ENCODE measurements at regions not wholly inside any gene's neighbourhood (a gene's known extent, or its start where the extent isn't known, plus 50 kb on each side); places are given as distances from the start of the nearest gene placed in this dataset.
"Not testable (repeated sequence)": the region's sequence is repeated elsewhere in the genome, so short reads cannot be mapped to it uniquely, and the experiment has no call there.

DNA sequence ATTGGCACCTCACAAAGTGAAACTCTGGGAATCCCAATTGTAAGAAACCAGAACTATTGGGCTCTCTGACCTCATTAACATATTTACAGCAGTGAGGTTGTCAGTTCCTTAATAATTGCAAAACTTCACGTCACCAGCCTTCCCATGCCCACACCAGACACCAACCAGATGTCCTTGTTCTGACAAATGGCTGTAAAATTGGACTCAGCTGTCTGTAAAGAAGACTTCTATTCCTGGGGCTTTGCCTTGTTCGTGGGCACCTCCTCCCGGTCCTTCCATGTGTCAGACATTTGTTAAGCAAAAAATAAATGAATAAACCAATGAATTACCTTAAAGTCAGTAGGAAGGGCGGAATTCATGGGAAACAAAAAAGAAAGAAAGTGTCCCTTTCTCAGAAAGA is 284.3 kb upstream of the CDH11 start:
- no peak for DNase-seq (ENCODE audit: low read depth)
- H3K4me3 ChIP-seq (ENCODE audit: low read depth, low read length), result no peak overlapping the region

- peak; percentile 37 for DNase-seq (ENCODE audit: low read depth)
- no peak overlapping the region for H3K4me3 ChIP-seq (ENCODE audit: low read depth, low read length)
These were observed 272.4 kb upstream of the CDH11 start for GRCh38 chr16:65394281-65394680.

DNA sequence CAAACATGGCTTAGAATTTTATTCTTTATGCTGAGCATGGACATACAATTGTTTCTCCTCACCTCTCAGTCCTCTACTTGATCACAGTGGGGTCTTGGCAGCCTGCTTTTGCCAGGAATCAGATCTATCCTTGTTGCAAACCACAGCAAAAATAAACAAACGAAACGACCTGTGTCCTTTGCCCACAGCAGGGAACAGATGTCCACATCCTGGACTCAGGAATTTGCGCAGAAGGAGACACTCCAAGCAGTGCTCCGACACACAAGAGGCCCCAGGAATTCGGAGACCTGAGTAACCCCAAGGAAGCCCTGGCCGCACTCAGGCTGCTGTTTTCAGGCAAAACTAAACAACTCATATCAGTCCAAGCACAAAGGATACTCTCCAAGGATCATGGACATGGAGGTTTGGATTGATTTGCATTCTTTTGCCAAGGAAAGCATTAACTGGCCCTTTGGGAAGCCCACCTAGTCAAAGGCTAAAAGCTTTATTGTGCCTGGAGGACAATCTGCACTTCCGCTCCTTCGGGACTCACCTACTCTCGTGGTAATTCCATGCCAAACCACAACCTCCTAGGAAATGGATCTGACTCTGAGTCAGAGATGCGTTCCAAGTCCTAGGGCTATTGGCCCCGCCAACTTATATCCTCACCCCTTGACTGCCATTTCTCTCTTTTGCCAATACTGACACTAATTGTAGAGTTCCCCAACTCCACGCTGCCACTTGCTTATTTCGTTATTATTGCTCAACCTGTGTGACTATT is 271.1 kb upstream of the CDH11 start:
- DNase-seq (ENCODE audit: low read depth), result no peak
- H3K4me3 ChIP-seq (ENCODE audit: low read depth, low read length), result no peak overlapping the region

DNA sequence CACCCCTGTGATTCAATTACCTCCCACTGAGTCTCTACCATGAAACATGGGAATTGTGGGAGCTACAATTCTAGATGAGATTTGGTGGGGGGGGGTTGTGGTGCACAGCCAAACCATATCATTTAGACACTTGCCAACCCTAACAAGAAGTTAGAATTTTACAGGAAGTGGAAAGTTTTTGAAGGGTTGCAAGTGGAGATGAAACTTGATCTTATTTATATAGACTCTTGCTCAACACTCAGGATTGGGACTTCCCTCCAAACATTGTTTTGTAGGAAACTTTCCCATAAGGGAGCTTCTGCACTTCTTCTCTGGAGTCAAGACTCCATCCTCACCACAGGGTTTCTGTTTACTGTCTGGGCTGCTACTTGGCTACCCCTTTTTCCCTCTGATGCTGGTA is 266.7 kb upstream of the CDH11 start:
- no peak overlapping the region for H3K4me3 ChIP-seq (ENCODE audit: low read depth, low read length)
- peak; percentile 66 for DNase-seq (ENCODE audit: low read depth)

DNA sequence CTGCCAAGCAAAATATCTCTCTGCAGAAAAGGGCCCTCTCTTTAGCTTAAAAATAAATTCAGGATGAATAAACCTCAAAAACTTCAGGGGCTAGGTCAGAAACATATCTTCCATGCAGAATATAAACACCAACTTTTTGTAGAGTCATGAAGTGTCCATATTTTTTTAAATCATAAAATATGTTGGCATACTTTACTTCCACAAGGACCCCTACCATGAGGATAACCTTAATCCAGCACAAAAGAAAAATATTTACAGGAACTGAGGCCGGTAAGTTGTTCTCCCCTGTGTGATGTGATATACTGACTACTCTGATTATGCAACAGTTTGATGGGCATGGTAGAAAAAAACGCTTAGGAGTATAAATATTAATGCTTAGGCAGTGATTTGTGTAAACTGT is 264.8 kb upstream of the CDH11 start:
- DNase-seq (ENCODE audit: low read depth), result no peak

DNA sequence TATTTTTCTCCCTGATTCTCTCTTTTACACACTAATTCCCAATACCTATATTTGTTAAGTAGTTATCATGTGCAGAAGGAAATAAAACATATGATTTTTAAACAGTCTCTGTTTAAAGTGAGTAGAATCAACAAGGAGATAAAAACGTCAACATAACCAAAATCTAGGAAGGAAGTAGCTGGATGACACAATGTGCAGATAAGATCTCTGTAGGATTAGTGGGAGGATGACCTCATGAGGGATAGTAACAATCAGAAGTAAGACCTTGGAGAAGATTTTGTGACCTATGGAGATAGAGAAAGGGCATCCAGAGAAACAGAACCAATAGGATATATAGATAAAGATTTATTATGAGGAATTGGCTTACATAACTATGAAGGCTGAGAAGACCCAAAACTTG is 262.6 kb upstream of the CDH11 start:
- DNase-seq (ENCODE audit: low read depth), result no peak
- H3K4me3 ChIP-seq (ENCODE audit: low read depth, low read length), result no peak overlapping the region

More for the DNA sequence above, 264.8 kb upstream of the CDH11 start:
- H3K4me3 ChIP-seq (ENCODE audit: low read depth, low read length), result no peak overlapping the region

DNA sequence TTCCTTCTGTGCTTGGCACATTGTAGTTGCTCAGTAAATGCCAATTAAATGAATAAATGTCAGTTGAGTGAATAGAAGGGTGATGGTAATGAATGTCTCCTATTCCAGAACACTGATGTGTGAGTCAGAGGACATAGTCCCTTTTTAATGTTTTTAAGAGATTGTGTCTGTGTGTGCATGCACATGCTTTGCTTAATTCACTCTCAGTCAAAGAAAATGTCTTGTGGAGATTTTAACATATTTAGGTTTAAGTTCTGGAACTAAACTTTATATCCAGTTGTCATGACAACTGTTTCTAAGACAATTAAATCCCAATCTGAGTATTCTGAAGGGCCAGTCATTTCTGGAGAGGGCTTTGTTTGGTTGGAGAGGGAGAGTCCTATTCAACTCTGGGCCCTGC is 255.3 kb upstream of the CDH11 start:
- no peak overlapping the region for H3K4me3 ChIP-seq (ENCODE audit: low read depth, low read length)
- DNase-seq (ENCODE audit: low read depth), result no peak

- no peak for DNase-seq (ENCODE audit: low read depth)
- no peak overlapping the region for H3K4me3 ChIP-seq (ENCODE audit: low read depth, low read length)
These were observed 254.7 kb upstream of the CDH11 start for GRCh38 chr16:65376601-65377000.

DNA sequence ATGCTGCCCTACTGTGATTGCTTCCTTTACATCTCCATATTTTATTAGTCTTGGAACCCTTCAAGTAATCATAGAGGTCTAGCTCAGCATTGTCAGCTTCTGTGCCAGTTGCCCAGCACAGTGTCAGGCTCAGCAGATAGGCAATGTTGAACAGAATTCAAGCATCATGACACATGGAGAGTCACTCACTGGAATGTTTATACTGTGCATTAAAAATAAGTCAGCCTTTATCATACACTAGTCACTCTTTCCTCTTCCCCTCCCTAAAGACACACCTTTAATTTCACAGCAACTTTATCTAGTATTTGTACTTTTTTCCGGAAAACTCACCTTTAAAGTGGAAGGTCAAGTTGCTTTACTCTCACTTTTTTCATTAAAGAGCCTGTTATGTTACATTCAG is 253.8 kb upstream of the CDH11 start:
- DNase-seq (ENCODE audit: low read depth), result no peak

GRCh38 chr16:65373097-65373496 is 251.2 kb upstream of the CDH11 start:
- DNase-seq (ENCODE audit: low read depth), result no peak

More for the DNA sequence above, 253.8 kb upstream of the CDH11 start:
- no peak overlapping the region for H3K4me3 ChIP-seq (ENCODE audit: low read depth, low read length)

DNA sequence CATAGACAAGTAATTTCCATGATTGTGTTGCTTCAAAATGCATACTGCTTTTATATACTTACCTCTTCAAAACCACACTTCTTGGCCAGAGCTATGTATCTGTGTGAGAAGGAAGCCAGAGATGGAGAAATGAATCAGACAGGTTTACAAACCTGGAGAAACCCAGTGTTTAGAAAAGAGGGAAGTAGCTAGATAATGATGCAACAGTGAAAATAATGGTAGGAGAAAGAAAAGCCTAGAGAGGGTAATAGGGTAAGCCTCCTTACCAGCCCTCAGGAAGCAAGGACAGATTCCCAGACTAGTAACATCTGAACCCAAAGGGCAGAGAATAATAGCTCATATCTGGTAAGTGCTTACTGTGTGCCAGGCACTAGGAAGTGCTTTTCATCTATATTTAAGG is 250.3 kb upstream of the CDH11 start:
- no peak for DNase-seq (ENCODE audit: low read depth)
- no peak overlapping the region for H3K4me3 ChIP-seq (ENCODE audit: low read depth, low read length)

More at GRCh38 chr16:65373097-65373496, 251.2 kb upstream of the CDH11 start:
- no peak overlapping the region for H3K4me3 ChIP-seq (ENCODE audit: low read depth, low read length)

- DNase-seq (ENCODE audit: low read depth), result no peak
- H3K4me3 ChIP-seq (ENCODE audit: low read depth, low read length), result no peak overlapping the region
These were observed 244.2 kb upstream of the CDH11 start for GRCh38 chr16:65365732-65366715.

GRCh38 chr16:65356721-65357120 is 234.9 kb upstream of the CDH11 start:
- not testable (repeated sequence) for DNase-seq (ENCODE audit: low read depth); H3K4me3 ChIP-seq (ENCODE audit: low read depth, low read length)

- H3K4me3 ChIP-seq (ENCODE audit: low read depth, low read length), result no peak overlapping the region
- DNase-seq (ENCODE audit: low read depth), result no peak
These were observed 233.8 kb upstream of the CDH11 start for GRCh38 chr16:65355706-65356105.

DNA sequence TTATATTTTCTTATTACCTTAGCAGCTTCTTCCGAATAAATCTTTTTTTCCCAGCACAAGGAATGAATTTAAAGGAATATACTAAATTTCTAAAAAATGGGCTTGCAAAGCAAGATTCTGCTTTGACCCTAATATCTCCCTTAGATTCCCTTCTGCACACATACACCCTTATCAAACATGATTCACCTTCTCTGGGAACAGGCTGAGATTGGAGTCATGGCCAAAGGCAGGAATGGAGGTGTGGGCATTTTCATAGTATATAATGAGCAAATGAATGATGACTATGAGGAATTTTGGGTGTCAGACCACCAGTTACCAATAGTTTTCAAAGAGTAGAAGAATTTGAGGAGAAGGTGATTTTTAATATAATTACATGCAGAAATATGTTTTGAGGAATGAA is 231.3 kb upstream of the CDH11 start:
- no peak overlapping the region for H3K4me3 ChIP-seq (ENCODE audit: low read depth, low read length)
- DNase-seq (ENCODE audit: low read depth), result no peak

GRCh38 chr16:65349626-65350025 is 227.8 kb upstream of the CDH11 start:
- H3K4me3 ChIP-seq (ENCODE audit: low read depth, low read length), result no peak overlapping the region
- no peak for DNase-seq (ENCODE audit: low read depth)

- no peak for DNase-seq (ENCODE audit: low read depth)
- H3K4me3 ChIP-seq (ENCODE audit: low read depth, low read length), result no peak overlapping the region
These were observed 221.7 kb upstream of the CDH11 start for GRCh38 chr16:65343556-65343955.

DNA sequence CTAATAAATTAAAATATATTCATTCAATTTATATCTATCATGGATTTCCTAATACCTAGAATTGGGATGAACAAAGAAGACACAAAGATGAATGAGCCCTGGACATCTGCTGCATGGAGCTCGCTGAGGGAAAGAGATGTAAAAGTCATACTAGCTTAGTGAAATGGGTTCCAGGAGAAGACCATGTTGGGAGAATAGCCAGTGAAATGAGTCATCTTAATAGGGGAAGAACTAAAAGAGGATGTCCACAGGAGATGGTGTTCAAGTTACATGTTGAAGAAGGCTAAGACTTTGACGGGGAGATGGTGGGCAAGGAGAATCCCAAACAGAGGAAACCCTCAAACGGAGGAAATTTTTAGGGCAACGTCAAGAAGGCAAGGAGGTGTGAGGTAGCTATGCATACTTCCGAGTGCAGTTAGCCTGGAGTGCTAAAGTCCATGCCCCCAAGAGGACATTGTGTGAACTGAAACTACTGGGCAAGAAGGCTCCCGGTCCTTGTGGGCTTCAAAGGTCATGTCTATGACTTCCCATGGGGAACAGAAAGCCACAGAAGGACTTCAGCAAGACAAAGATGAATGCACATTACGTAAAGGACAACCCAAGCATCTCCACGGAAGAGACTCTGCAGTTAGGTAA is 220.5 kb upstream of the CDH11 start:
- DNase-seq (ENCODE audit: low read depth), result no peak
- H3K4me3 ChIP-seq (ENCODE audit: low read depth, low read length), result no peak overlapping the region

GRCh38 chr16:65339062-65339461 is 217.2 kb upstream of the CDH11 start:
- no peak for DNase-seq (ENCODE audit: low read depth)
- H3K4me3 ChIP-seq (ENCODE audit: low read depth, low read length), result no peak overlapping the region

- DNase-seq (ENCODE audit: low read depth), result peak; percentile 29
- H3K4me3 ChIP-seq (ENCODE audit: low read depth, low read length), result no peak overlapping the region
These were observed 214.3 kb upstream of the CDH11 start for GRCh38 chr16:65336160-65336559.
